Mammary epithelial cell (primary cell): ENCODE measurements at regions not wholly inside any gene's neighbourhood (a gene's known extent, or its start where the extent isn't known, plus 50 kb on each side); places are given as distances from the start of the nearest gene placed in this dataset.

Experiments used
- EZH2 ChIP-seq: IDR thresholded peaks from 2 replicates; pipeline ENCODE4 v1.6.1; 2012; ENCODE audit warnings: low read length, inconsistent platforms, borderline replicate concordance
- TF ChIP-seq, protein P1 (sequence below), 2 donors: IDR thresholded peaks in 1 of 2; conservative IDR thresholded peaks in 1 of 2; 2 replicates each; pipeline ENCODE4 v1.5.1; 2011 to 2012; ENCODE audit warnings: inconsistent platforms in 2 of 2, low read length in 2 of 2, mild to moderate bottlenecking in 2 of 2, control low read depth in 1 of 2, low read depth in 1 of 2; ENCODE audit not compliant: insufficient read depth in 1 of 2; ENCODE audit errors: extremely low read depth in 1 of 2

GRCh38 chr5:173496883-173497255 lies 119.6 kb downstream of the BOD1 start:
- TF ChIP-seq, protein P1, sequence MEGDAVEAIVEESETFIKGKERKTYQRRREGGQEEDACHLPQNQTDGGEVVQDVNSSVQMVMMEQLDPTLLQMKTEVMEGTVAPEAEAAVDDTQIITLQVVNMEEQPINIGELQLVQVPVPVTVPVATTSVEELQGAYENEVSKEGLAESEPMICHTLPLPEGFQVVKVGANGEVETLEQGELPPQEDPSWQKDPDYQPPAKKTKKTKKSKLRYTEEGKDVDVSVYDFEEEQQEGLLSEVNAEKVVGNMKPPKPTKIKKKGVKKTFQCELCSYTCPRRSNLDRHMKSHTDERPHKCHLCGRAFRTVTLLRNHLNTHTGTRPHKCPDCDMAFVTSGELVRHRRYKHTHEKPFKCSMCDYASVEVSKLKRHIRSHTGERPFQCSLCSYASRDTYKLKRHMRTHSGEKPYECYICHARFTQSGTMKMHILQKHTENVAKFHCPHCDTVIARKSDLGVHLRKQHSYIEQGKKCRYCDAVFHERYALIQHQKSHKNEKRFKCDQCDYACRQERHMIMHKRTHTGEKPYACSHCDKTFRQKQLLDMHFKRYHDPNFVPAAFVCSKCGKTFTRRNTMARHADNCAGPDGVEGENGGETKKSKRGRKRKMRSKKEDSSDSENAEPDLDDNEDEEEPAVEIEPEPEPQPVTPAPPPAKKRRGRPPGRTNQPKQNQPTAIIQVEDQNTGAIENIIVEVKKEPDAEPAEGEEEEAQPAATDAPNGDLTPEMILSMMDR (conservative IDR thresholded peaks at IDR 0.05 in 1 of 2, IDR thresholded peaks at IDR 0.05 in 1 of 2; ENCODE audit: extremely low read depth in 1 of 2, insufficient read depth in 1 of 2, low read depth in 1 of 2, low read length in 2 of 2): no peak
- no peak for TF ChIP-seq EZH2
